H1 (cell line): ENCODE measurements at regions not wholly inside any gene's neighbourhood (a gene's known extent, or its start where the extent isn't known, plus 50 kb on each side); places are given as distances from the start of the nearest gene placed in this dataset.

Experiments
- CTCF ChIA-PET: fragments of 300-600 bp; sonication (Branson Sonifier 250); formaldehyde crosslinking; loops from one replicate; lab custom pipeline; 2021; ENCODE audit not compliant: partially characterized antibody; lab: Charles Lee
- POLR2A ChIA-PET: fragments of 300-600 bp; sonication (Branson Sonifier 250); formaldehyde crosslinking; loops from one replicate; lab custom pipeline; 2021; ENCODE audit warnings: inconsistent platforms; ENCODE audit not compliant: partially characterized antibody; lab: Charles Lee
- DNase-seq, 2 experiments: peaks; one replicate each; pipeline versions ENCODE4 v3.0.0 to v3.0.0-alpha.2; 2010 to 2022; ENCODE audit warnings: low spot score in 2 of 2, low read depth in 1 of 2, mixed read lengths in 1 of 2
- FAIRE-seq: peaks from 2 replicates; lab custom pipeline; 2011; peaks lifted over from hg19 to GRCh38; lab: Jason Lieb, UNC
- H2AFZ ChIP-seq: 2 replicates; pipeline ENCODE4 v1.8.1; 2012; ENCODE audit warnings: low read length, inconsistent platforms
- H2AK5ac ChIP-seq: 2 replicates; pipeline ENCODE4 v1.6.1; 2013; ENCODE audit warnings: low read depth, low read length
- H2BK120ac ChIP-seq: replicated peaks from 2 replicates; pipeline ENCODE3; 2013; ENCODE audit warnings: low read depth, low read length, inconsistent platforms
- H2BK12ac ChIP-seq: 2 replicates; pipeline ENCODE4 v1.6.1; 2013; ENCODE audit warnings: low read depth, low read length
- H2BK15ac ChIP-seq: 2 replicates; pipeline ENCODE4 v1.6.1; 2013; ENCODE audit warnings: low read length
- H2BK20ac ChIP-seq: 2 replicates; pipeline ENCODE4 v1.6.1; 2013; ENCODE audit warnings: low read length
- H2BK5ac ChIP-seq: 2 replicates; pipeline ENCODE4 v1.6.1; 2013; ENCODE audit warnings: low read depth, low read length
- H3K14ac ChIP-seq: 2 replicates; pipeline ENCODE4 v1.6.1; 2013; ENCODE audit warnings: inconsistent platforms; ENCODE audit not compliant: insufficient read length
- H3K18ac ChIP-seq: 2 replicates; pipeline ENCODE4 v1.6.1; 2013; ENCODE audit warnings: low read length; ENCODE audit errors: extremely low read depth
- H3K23ac ChIP-seq: 2 replicates; pipeline ENCODE4 v1.6.1; 2013; ENCODE audit warnings: inconsistent platforms; ENCODE audit not compliant: insufficient read length
- H3K23me2 ChIP-seq: 2 replicates; pipeline ENCODE4 v1.6.1; 2013; ENCODE audit warnings: low read depth, low read length
- H3K27ac ChIP-seq: 2 replicates; pipeline ENCODE4 v1.6.1; 2011; ENCODE audit warnings: low read depth, low read length, inconsistent platforms
- H3K27me3 ChIP-seq, 4 experiments: replicated peaks in 1 of 4; 1 replicate in 1 of 4; 2 replicates in 3 of 4; pipeline versions ENCODE4 v1.6.1 to v1.8.1; 2011 to 2013; ENCODE audit warnings: low read length in 3 of 4, mild to moderate bottlenecking in 3 of 4, inconsistent platforms in 2 of 4, mixed read lengths in 2 of 4, moderate library complexity in 1 of 4; ENCODE audit not compliant: control insufficient read depth in 3 of 4, insufficient read depth in 3 of 4; ENCODE audit errors: extremely low read depth in 1 of 4
- H3K36me3 ChIP-seq, 4 experiments: 2 replicates each; pipeline versions ENCODE4 v1.6.1 to v1.8.1; 2011 to 2013; ENCODE audit warnings: mild to moderate bottlenecking in 4 of 4, low read length in 3 of 4, moderate library complexity in 2 of 4, control low read depth in 1 of 4, inconsistent platforms in 1 of 4; ENCODE audit not compliant: insufficient read depth in 4 of 4, control insufficient read depth in 2 of 4
- H3K4ac ChIP-seq: replicated peaks from 2 replicates; pipeline ENCODE3; 2013; ENCODE audit warnings: low read length, low read depth, mixed read lengths, inconsistent platforms; ENCODE audit not compliant: insufficient read length
- H3K4me1 ChIP-seq, 4 experiments: replicated peaks in 1 of 4; 1 replicate in 1 of 4; 2 replicates in 3 of 4; pipeline versions ENCODE4 v1.6.1 to v1.8.1; 2011 to 2013; ENCODE audit warnings: low read length in 3 of 4, inconsistent platforms in 2 of 4, mixed read lengths in 1 of 4; ENCODE audit not compliant: insufficient read depth in 4 of 4, control insufficient read depth in 3 of 4
- H3K4me2 ChIP-seq, 2 experiments: 2 replicates each; pipeline versions ENCODE4 v1.6.1 to v1.8.1; 2011 to 2013; ENCODE audit warnings: low read depth in 2 of 2, low read length in 2 of 2, control low read depth in 1 of 2, inconsistent platforms in 1 of 2, mild to moderate bottlenecking in 1 of 2; ENCODE audit not compliant: insufficient read depth in 1 of 2
- H3K4me3 ChIP-seq, 4 experiments: fragments of 200-600, 300-600 bp in 1 of 4; sonication (generic), shearing (Covaris generic), sonication (Bioruptor Twin) in 1 of 4; 2 replicates each; pipeline versions ENCODE4 v1.5.1 to v1.8.1; 2011 to 2016; ENCODE audit warnings: low read length in 4 of 4, low read depth in 3 of 4, control low read depth in 2 of 4, inconsistent platforms in 2 of 4, mild to moderate bottlenecking in 2 of 4, mixed read lengths in 1 of 4, moderate library complexity in 1 of 4; ENCODE audit not compliant: insufficient read depth in 2 of 4; ENCODE audit errors: extremely low read depth in 1 of 4
- H3K56ac ChIP-seq: replicated peaks from 2 replicates; pipeline ENCODE3; 2013; ENCODE audit warnings: low read depth, mild to moderate bottlenecking, mixed read lengths, low read length, inconsistent platforms; ENCODE audit not compliant: insufficient read length
- H3K79me1 ChIP-seq: 2 replicates; pipeline ENCODE4 v1.6.1; 2013; ENCODE audit warnings: low read depth, low read length, control low read depth
- H3K79me2 ChIP-seq, 2 experiments: 2 replicates each; pipeline versions ENCODE4 v1.6.1 to v1.8.1; 2012 to 2013; ENCODE audit warnings: low read length in 2 of 2, mild to moderate bottlenecking in 2 of 2, inconsistent platforms in 1 of 2; ENCODE audit not compliant: insufficient read depth in 2 of 2, control insufficient read depth in 1 of 2
- H3K9ac ChIP-seq, 4 experiments: replicated peaks in 1 of 4; 1 replicate in 1 of 4; 2 replicates in 3 of 4; pipeline versions ENCODE4 v1.6.1 to v1.8.1; 2011 to 2013; ENCODE audit warnings: low read depth in 3 of 4, low read length in 3 of 4, control low read depth in 2 of 4, mild to moderate bottlenecking in 2 of 4, moderate library complexity in 2 of 4, inconsistent platforms in 1 of 4; ENCODE audit errors: extremely low read depth in 1 of 4
- H3K9me3 ChIP-seq, 2 experiments: 2 replicates each; pipeline versions ENCODE4 v1.6.1 to v1.8.1; 2012 to 2013; ENCODE audit warnings: mild to moderate bottlenecking in 2 of 2, moderate library complexity in 2 of 2, control low read depth in 1 of 2, inconsistent platforms in 1 of 2, low read depth in 1 of 2, low read length in 1 of 2, mixed read lengths in 1 of 2; ENCODE audit not compliant: insufficient read depth in 2 of 2
- H4K20me1 ChIP-seq, 2 experiments: replicated peaks in 1 of 2; 2 replicates each; pipeline versions ENCODE3 to v1.8.1; 2011 to 2013; ENCODE audit warnings: inconsistent platforms in 2 of 2, low read length in 2 of 2, mild to moderate bottlenecking in 1 of 2; ENCODE audit not compliant: insufficient read depth in 2 of 2, control insufficient read depth in 1 of 2
- H4K5ac ChIP-seq: 2 replicates; pipeline ENCODE4 v1.6.1; 2013; ENCODE audit warnings: low read length, low read depth, mixed read lengths, inconsistent platforms; ENCODE audit not compliant: insufficient read length
- H4K8ac ChIP-seq: 2 replicates; pipeline ENCODE4 v1.8.0; 2013; ENCODE audit warnings: mild to moderate bottlenecking, moderate library complexity, low read length, inconsistent platforms; ENCODE audit not compliant: insufficient read depth; ENCODE audit errors: extremely low read depth
- H4K91ac ChIP-seq: replicated peaks from 2 replicates; pipeline ENCODE3; 2013; ENCODE audit warnings: low read length, mixed read lengths, inconsistent platforms; ENCODE audit not compliant: insufficient read length
- BCL11A ChIP-seq, 2 experiments: IDR thresholded peaks; one replicate each; pipeline ENCODE4 v1.6.1; 2011; ENCODE audit warnings: low read depth in 2 of 2, low read length in 2 of 2, mild to moderate bottlenecking in 2 of 2
- BRCA1 ChIP-seq: IDR thresholded peaks from 2 replicates; pipeline ENCODE4 v1.6.1; 2012; ENCODE audit warnings: low read depth, low read length, improper control_type of control experiment
- CTCF ChIP-seq, 3 experiments: IDR thresholded peaks; 1 replicate in 2 of 3; 2 replicates in 1 of 3; pipeline versions ENCODE4 v1.5.1 to v1.6.1; 2011; ENCODE audit warnings: low read length in 3 of 3, mild to moderate bottlenecking in 3 of 3, inconsistent platforms in 2 of 3, low read depth in 1 of 3, moderate library complexity in 1 of 3; ENCODE audit not compliant: insufficient read depth in 1 of 3; ENCODE audit errors: control extremely low read depth in 1 of 3
- EGR1 ChIP-seq: IDR thresholded peaks from 2 replicates; pipeline ENCODE4 v1.6.1; 2011; ENCODE audit warnings: low read depth, low read length, borderline replicate concordance
- GTF2F1 ChIP-seq: IDR thresholded peaks from 2 replicates; pipeline ENCODE4 v1.6.1; 2012; ENCODE audit warnings: low read depth, low read length, improper control_type of control experiment, borderline replicate concordance
- KDM1A ChIP-seq: fragments of 200-600, 300-600 bp; sonication (generic); IDR thresholded peaks from 2 replicates; pipeline ENCODE4 v1.7.1; 2016; ENCODE audit warnings: mild to moderate bottlenecking, low read length, borderline replicate concordance
- RAD21 ChIP-seq, 2 experiments: IDR thresholded peaks in 1 of 2; conservative IDR thresholded peaks in 1 of 2; 2 replicates each; pipeline ENCODE4 v1.6.1; 2011; ENCODE audit warnings: low read depth in 2 of 2, low read length in 2 of 2, improper control_type of control experiment in 1 of 2, inconsistent platforms in 1 of 2, mild to moderate bottlenecking in 1 of 2, moderate library complexity in 1 of 2
- RXRA ChIP-seq: IDR thresholded peaks from 2 replicates; pipeline ENCODE4 v1.6.1; 2011; ENCODE audit warnings: low read depth, mild to moderate bottlenecking, low read length, moderate library complexity; ENCODE audit not compliant: insufficient read depth
- USF2 ChIP-seq: IDR thresholded peaks from 2 replicates; pipeline ENCODE4 v1.6.1; 2011; ENCODE audit warnings: low read length, improper control_type of control experiment
- ZNF274 ChIP-seq: IDR thresholded peaks from 2 replicates; pipeline ENCODE4 v1.7.0; 2012; ENCODE audit warnings: low read length, borderline replicate concordance; ENCODE audit errors: extremely low read depth
- WGBS, 2 experiments: shearing (Covaris generic) in 1 of 2; methylation state at CpG; one replicate each; pipeline versions ENCODE4 v1.1.6 to v1.1.7; 2013 to 2015; ENCODE audit warnings: low lambda C conversion rate in 2 of 2, mixed read lengths in 2 of 2, inconsistent platforms in 1 of 2, low coverage in 1 of 2, missing lambda C conversion rate in 1 of 2; ENCODE audit not compliant: insufficient replicate concordance in 2 of 2, insufficient coverage in 1 of 2, insufficient read length in 1 of 2; ENCODE audit errors: extremely low coverage in 1 of 2, missing lambda C conversion rate in 1 of 2; 5-methylcytosine and 5-hydroxymethylcytosine counted together

- H3K27me3 ChIP-seq = no peaks in the 10 kb centered on the region
- WGBS, 2 experiments = 89% methylated on average over 5 of the region's 5 CpGs; no CpG with 5 or more reads in 1 of the 2 experiments
- H3K79me1 ChIP-seq = no peaks in the 10 kb centered on the region
- no peak overlapping the region for H3K9ac ChIP-seq
- no peak overlapping the region for H3K18ac ChIP-seq
- no peak overlapping the region for H2BK5ac ChIP-seq
- no peak overlapping the region for H2AFZ ChIP-seq
- no peak overlapping the region for H3K23ac ChIP-seq
- H2BK20ac ChIP-seq = no peak overlapping the region
- no peak overlapping the region for H3K4ac ChIP-seq
- FAIRE-seq (no peak), DNase-seq (no peak)
- no peak overlapping the region for H2BK120ac ChIP-seq
- no peak overlapping the region for H2AK5ac ChIP-seq
- POLR2A ChIA-PET = interaction anchor here (0.8 kb wide), 1 partner anchor 198 kb away, joined by 3 read pairs; no protein-coding TSS in a partner anchor
- H4K91ac ChIP-seq = no peak overlapping the region
- peaks cover 0 to 6% (median 0%) of the 10 kb centered on the region in 4 experiments; a peak in 1 of 8 replicates for H3K36me3 ChIP-seq
- no peaks in the 10 kb centered on the region for H4K20me1 ChIP-seq
- H3K56ac ChIP-seq = no peak overlapping the region
- H3K4me3 ChIP-seq = no peak overlapping the region
- H3K14ac ChIP-seq = no peak overlapping the region
- H3K4me2 ChIP-seq = no peak overlapping the region
- no peak overlapping the region for H4K5ac ChIP-seq
- no peaks in the 10 kb centered on the region for H3K79me2 ChIP-seq
- H2BK15ac ChIP-seq = no peak overlapping the region
- H3K9me3 ChIP-seq = no peaks in the 10 kb centered on the region
- CTCF ChIA-PET = interaction anchor here (0.6 to 2.8 kb wide), 16 partner anchors 13 to 1964 kb away, joined by 3 to 9 read pairs (median 3); no protein-coding TSS in a partner anchor
- H3K4me1 ChIP-seq = peaks cover 0 to 9% (median 2%) of the 10 kb centered on the region in 4 experiments; a peak in 2 of 7 replicates
- no peak overlapping the region for H4K8ac ChIP-seq
- H2BK12ac ChIP-seq = no peak overlapping the region
- no peak overlapping the region for H3K27ac ChIP-seq
- H3K23me2 ChIP-seq = no peaks in the 10 kb centered on the region
- TF ChIP-seq CTCF (IDR thresholded peaks at IDR 0.05; ENCODE audit: control extremely low read depth in 1 of 3, insufficient read depth in 1 of 3, low read depth in 1 of 3, low read length in 3 of 3) (peak in 2 of 3 experiments; percentile 15 to 39; a peak in 2 of 4 replicates), BCL11A (IDR thresholded peaks at IDR 0.05; ENCODE audit: low read depth in 2 of 2, low read length in 2 of 2) (no peak), BRCA1 (no peak), USF2 (no peak), KDM1A (no peak), EGR1 (no peak), RXRA (no peak), GTF2F1 (no peak), ZNF274 (no peak), RAD21 (IDR thresholded peaks at IDR 0.05 in 1 of 2, conservative IDR thresholded peaks at IDR 0.05 in 1 of 2; ENCODE audit: low read depth in 2 of 2, low read length in 2 of 2) (peak; percentile 68 to 74)
These were observed 257.9 kb downstream of the RASEF start for GRCh38 chr9:82805027-82805426.
